ENCODE measurements at regions not wholly inside any gene's neighbourhood (a gene's known extent, or its start where the extent isn't known, plus 50 kb on each side); places are given as distances from the start of the nearest gene placed in this dataset.

DNA sequence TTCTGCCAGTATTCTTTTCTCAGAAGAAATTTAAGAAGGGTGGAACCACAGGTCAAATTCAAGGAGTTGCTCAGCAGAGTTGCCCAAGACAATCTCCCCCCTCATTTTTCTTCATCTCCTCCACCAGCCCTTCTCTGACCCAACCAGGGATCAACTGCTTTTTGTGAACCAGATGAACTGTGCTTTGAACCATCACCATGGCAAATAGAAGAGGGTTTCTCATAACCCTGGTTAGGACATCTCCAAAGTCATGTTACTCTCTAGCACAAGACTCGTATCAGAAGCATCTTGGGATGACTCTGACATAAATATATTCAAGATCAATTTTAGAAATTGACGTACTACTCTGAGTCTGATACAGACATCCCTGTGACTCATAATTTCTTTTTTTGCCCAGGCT is 130.7 kb downstream of the ALDH8A1 start:
- TF ChIP-seq POLR2AphosphoS5 (IDR thresholded peaks at IDR 0.05): no peak
- no peak for TF ChIP-seq POLR2A (IDR thresholded peaks at IDR 0.05)

Measured in spleen (tissue), 3 donors.